NCI-H2227 (cell line): ENCODE measurements at regions not wholly inside any gene's neighbourhood (a gene's known extent, or its start where the extent isn't known, plus 50 kb on each side); places are given as distances from the start of the nearest gene placed in this dataset.

Experiments used
- DNase-seq: peaks from one replicate; lab custom pipeline; 2025; ENCODE audit not compliant: unreplicated experiment; lab: John Stamatoyannopoulos, UW

- no peak for DNase-seq
These were observed 149.8 kb upstream of the SLITRK1 start for GRCh38 chr13:84032116-84032515.

- no peak for DNase-seq
These were observed 148.8 kb upstream of the SLITRK1 start for GRCh38 chr13:84031120-84031519.

- no peak for DNase-seq
These were observed 147.1 kb upstream of the SLITRK1 start for GRCh38 chr13:84029396-84029795.

- no peak for DNase-seq
These were observed 143.6 kb upstream of the SLITRK1 start for GRCh38 chr13:84025824-84026223.

GRCh38 chr13:83996415-83996814 is 114.1 kb upstream of the SLITRK1 start:
- no peak for DNase-seq

GRCh38 chr13:83995930-83996329 is 113.7 kb upstream of the SLITRK1 start:
- DNase-seq, result no peak

GRCh38 chr13:83992566-83993358 is 110.5 kb upstream of the SLITRK1 start:
- no peak for DNase-seq

- DNase-seq, result no peak
These were observed 105.1 kb upstream of the SLITRK1 start for GRCh38 chr13:83987394-83987793.

GRCh38 chr13:83984793-83985192 is 102.5 kb upstream of the SLITRK1 start:
- no peak for DNase-seq

- no peak for DNase-seq
These were observed 98.1 kb upstream of the SLITRK1 start for GRCh38 chr13:83980331-83980730.

GRCh38 chr13:83975655-83976165 is 93.4 kb upstream of the SLITRK1 start:
- no peak for DNase-seq

- DNase-seq, result no peak
These were observed 76.3 kb upstream of the SLITRK1 start for GRCh38 chr13:83958531-83958930.

- no peak for DNase-seq
These were observed 72.7 kb upstream of the SLITRK1 start for GRCh38 chr13:83955011-83955410.

- no peak for DNase-seq
These were observed 71.6 kb upstream of the SLITRK1 start for GRCh38 chr13:83953916-83954315.

GRCh38 chr13:83950293-83950692 is 68.0 kb upstream of the SLITRK1 start:
- no peak for DNase-seq

GRCh38 chr13:83943530-83944279 is 61.4 kb upstream of the SLITRK1 start:
- no peak for DNase-seq

GRCh38 chr13:83941701-83942335 is 59.5 kb upstream of the SLITRK1 start:
- DNase-seq, result no peak

GRCh38 chr13:83940742-83941141 is 58.5 kb upstream of the SLITRK1 start:
- DNase-seq, result no peak

GRCh38 chr13:83937579-83937978 is 55.3 kb upstream of the SLITRK1 start:
- DNase-seq, result no peak

- DNase-seq, result no peak
These were observed 53.3 kb upstream of the SLITRK1 start for GRCh38 chr13:83935566-83935965.
